ENCODE measurements at regions not wholly inside any gene's neighbourhood (a gene's known extent, or its start where the extent isn't known, plus 50 kb on each side); places are given as distances from the start of the nearest gene placed in this dataset.

GRCh38 chr2:216932863-216933548, 73.1 kb upstream of the TNP1 start:
- TF ChIP-seq, protein P1, sequence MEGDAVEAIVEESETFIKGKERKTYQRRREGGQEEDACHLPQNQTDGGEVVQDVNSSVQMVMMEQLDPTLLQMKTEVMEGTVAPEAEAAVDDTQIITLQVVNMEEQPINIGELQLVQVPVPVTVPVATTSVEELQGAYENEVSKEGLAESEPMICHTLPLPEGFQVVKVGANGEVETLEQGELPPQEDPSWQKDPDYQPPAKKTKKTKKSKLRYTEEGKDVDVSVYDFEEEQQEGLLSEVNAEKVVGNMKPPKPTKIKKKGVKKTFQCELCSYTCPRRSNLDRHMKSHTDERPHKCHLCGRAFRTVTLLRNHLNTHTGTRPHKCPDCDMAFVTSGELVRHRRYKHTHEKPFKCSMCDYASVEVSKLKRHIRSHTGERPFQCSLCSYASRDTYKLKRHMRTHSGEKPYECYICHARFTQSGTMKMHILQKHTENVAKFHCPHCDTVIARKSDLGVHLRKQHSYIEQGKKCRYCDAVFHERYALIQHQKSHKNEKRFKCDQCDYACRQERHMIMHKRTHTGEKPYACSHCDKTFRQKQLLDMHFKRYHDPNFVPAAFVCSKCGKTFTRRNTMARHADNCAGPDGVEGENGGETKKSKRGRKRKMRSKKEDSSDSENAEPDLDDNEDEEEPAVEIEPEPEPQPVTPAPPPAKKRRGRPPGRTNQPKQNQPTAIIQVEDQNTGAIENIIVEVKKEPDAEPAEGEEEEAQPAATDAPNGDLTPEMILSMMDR (IDR thresholded peaks at IDR 0.05) = no peak
- TF ChIP-seq POLR2A (IDR thresholded peaks at IDR 0.05) = no peak
